GM12892 (cell line): ENCODE measurements at regions not wholly inside any gene's neighbourhood (a gene's known extent, or its start where the extent isn't known, plus 50 kb on each side); places are given as distances from the start of the nearest gene placed in this dataset.
"Not testable (repeated sequence)": the region's sequence is repeated elsewhere in the genome, so short reads cannot be mapped to it uniquely, and the experiment has no call there.

ENCODE experiments used
- DNase-seq: peaks from one replicate; pipeline ENCODE4 v3.0.0; 2011; ENCODE audit not compliant: insufficient read length
- FAIRE-seq: peaks from 2 replicates; lab custom pipeline; 2011; peaks lifted over from hg19 to GRCh38; lab: Jason Lieb, UNC
- POLR2A ChIP-seq: IDR thresholded peaks from 2 replicates; pipeline ENCODE4 v1.6.1; 2011; ENCODE audit warnings: low read depth, low read length, control low read depth
- POLR2AphosphoS5 ChIP-seq: IDR thresholded peaks from 2 replicates; pipeline ENCODE4 v1.6.1; 2011; ENCODE audit warnings: low read depth, low read length, control low read depth
- TAF1 ChIP-seq: IDR thresholded peaks from 2 replicates; pipeline ENCODE4 v1.6.1; 2011; ENCODE audit warnings: low read depth, mild to moderate bottlenecking, control low read depth, low read length, borderline replicate concordance

GRCh38 chrX:46209037-46209436 lies 336.2 kb downstream of the ZNF674 start:
- TF ChIP-seq POLR2A: no peak
- no peak for TF ChIP-seq TAF1
- TF ChIP-seq POLR2AphosphoS5: no peak
- FAIRE-seq: no peak
- DNase-seq: no peak

DNA sequence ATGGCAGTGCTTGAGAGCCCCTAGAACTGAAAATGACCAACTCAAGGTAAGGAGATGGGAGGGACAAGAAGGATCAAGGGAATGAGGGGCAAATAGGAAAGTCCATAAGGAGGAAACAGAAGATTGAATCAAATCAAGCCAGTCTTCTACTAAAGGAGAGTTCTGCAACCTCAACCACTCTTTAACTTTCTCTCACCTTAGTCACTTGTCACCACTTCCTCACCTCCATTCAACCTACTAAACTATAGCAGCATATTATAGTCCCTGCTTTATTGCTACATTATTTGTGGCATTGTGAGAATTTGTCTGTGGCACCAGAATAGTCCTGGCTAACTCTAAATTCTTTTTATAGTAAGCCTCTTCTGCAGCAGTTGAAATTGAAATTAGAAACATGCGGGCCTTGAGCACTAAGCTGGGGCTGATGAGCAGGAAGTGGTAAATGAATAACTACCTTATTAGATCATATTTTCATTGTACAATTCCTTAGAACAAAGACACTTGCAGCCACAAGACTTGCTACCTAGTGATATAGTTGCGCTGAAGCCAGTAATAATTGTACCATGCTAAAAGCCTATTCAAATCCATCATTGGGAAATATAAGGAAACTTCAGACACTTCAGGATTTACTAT lies 336.9 kb downstream of the ZNF674 start:
- no peak for DNase-seq
- no peak for FAIRE-seq
- no peak for TF ChIP-seq POLR2AphosphoS5
- TF ChIP-seq TAF1: no peak
- no peak for TF ChIP-seq POLR2A

DNA sequence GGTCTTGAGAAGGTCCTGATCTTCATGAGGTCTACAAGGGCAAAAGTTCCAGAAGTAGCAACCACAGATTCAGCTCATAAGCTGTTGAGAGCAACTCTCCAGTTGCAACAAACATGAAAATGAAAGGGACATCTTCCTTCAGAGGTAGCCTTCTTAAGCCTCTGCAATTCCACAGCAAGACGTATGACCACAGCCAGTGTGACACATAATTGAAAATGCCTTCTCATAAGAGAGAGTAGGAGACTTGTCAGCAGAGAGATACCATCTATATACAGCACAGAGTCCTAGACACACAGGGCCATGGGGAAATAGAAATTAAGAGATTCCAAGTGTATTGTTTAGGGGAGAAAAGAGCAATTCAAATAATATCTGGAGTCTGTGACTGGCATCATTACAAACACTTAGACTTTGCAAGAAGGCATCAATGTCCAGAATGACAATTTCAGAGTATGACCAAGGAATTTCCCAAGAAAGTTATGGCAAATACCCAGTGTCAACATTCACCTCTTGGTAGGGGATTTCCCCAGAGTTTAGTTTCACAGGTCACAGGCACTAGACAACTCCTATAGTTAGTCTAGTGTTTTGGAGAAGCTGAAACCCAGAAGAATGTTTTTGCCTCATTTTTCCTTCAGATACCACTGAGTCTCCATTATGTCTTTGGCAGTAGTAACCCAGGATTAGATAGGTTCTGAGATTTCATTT lies 340.3 kb downstream of the ZNF674 start:
- DNase-seq: no peak
- FAIRE-seq: no peak
- TF ChIP-seq POLR2A (no peak), POLR2AphosphoS5 (no peak), TAF1 (no peak)

DNA sequence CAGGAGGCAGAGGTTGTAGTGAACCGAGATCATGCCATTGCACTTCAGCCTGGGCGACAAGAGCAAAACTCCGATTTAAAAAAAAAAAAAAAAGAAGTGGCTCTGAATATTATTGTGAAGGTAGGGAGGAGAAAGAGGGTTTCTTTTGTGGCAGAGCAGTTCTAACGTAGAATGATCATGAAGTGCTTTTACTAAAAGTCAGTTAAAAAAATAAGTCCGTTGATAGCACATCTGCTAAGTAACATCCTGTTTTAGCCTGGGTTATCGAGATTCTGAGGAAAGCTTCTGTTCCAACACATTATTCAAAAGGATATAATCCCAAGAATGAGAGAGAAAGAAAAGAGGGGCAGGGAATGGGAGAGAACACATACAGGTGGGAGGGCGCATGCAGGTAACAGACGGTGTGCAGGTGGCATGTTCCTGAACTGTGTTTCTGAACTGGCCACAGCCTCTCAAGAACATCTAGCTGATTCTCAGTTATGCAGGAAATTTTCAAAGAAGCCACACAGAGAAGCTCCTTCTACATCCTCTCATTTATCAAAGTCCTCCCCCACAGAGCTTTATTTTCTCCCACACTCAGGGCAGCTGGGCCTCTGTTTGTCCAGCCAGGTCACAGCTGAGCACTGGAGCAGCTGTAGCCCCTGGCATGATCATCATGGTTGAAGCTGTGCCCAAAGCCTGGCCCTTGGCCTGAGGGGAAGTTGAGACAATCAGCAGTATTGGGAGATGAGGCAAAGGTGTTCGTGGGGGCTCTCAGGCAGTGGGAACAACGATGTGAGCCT lies 342.3 kb downstream of the ZNF674 start:
- no peak for DNase-seq
- no peak for FAIRE-seq
- no peak for TF ChIP-seq TAF1
- TF ChIP-seq POLR2A: no peak
- TF ChIP-seq POLR2AphosphoS5: no peak

- FAIRE-seq: no peak
- DNase-seq: no peak
- TF ChIP-seq TAF1: no peak
- TF ChIP-seq POLR2A: no peak
- TF ChIP-seq POLR2AphosphoS5: no peak
These were observed 344.8 kb downstream of the ZNF674 start for GRCh38 chrX:46200413-46200812.

DNA sequence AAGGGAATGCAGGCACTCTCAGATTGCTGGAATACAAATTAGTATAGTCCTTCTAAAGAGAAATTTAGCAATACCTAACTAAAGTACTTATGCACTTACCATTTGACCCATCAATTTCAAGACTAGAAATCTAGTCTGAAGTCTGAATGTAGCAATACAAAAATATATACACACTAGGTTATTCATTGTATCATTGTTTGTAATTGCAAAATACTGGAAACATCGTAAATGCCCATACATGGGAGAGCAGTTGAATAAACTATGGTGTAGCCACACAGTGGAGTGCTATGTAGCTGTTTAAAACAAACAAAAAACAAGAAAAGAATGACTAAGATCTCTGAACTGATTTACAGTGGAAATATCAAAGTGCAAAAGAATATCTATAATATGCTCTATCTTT lies 346.4 kb downstream of the ZNF674 start:
- FAIRE-seq: no peak
- no peak for TF ChIP-seq POLR2AphosphoS5
- TF ChIP-seq TAF1: no peak
- no peak for TF ChIP-seq POLR2A
- no peak for DNase-seq

DNA sequence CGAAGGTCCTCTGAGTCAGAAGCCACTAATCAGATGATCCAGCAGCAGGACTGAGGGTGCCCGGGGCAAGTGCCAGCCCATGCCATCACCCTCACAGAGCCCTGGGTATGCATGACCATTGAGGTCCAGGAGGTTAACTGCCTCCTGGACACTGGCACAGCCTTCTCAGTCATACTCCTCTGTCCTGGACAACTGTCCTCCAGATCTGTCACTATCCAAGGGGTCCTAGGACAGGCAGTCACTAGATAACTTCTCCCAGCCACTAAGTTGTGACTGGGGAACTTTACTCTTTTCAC lies 358.5 kb downstream of the ZNF674 start:
- FAIRE-seq, DNase-seq: not testable (repeated sequence)

DNA sequence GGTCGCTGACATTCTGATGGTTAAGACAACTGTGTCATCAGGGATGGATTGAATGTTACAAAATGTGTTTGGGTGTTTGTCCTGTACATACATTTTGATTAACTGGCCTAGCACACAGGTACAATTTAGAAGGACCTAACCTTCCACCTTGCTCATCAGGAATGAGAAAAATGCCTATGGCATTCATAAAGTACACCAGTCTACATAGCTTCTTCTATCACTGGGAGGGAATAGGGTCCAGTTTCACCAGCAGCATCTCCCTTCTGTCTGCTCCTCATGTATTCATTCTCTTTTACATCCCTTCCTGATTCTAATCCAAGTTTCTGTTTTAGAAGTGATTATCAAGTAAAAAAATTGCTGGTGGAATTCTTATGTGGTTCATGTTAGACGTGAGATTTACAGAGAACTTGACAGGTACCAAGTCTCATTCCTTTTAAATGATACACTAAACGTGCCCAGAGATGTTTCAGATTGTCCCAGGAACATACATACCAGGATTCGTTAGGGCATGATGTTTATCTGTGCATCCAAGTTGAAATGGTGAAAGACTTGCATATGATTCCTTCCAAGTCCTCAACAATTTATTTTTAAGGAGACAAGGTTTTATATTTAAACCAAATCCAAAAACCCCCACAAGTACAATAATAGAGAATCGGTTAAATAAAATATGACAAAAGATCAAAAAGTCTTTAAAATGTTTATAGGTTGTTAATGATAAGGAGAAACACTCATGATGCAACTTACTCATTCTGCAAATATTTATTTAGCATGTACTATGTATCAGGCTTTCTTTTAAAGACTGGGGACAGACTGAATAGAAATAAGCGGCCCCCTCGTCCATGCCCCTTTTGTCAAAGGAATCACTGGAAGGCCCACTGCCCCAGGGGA lies 359.1 kb downstream of the ZNF674 start:
- DNase-seq (no peak), FAIRE-seq (no peak)
- no peak for TF ChIP-seq TAF1

- FAIRE-seq (no peak), DNase-seq (no peak)
- TF ChIP-seq TAF1 (no peak), POLR2A (no peak), POLR2AphosphoS5 (no peak)
These were observed 360.5 kb downstream of the ZNF674 start for GRCh38 chrX:46184749-46185148.

- DNase-seq: no peak
- no peak for FAIRE-seq
These were observed 364.9 kb downstream of the ZNF674 start for GRCh38 chrX:46180258-46180687.

DNA sequence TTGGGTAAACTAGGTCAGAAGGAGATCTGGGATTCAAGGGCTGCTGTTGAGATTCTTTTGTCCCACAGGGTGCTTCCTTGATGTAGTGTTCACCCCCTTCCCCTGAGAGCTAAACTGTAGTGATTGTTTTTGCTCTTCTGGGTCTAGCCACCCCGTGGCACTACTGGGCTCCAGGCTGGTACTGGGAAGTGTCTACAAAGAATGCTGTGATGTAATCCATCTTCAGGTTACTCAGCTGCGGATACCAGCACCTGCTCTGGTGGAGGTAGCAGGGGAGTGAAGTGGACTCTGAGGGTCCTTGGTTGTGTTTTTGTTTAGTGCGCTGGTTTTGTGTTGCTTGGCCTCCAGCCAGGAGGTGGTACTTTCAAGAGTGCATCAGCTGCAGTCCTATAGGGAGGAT lies 365.5 kb downstream of the ZNF674 start:
- DNase-seq (no peak), FAIRE-seq (no peak)
- TF ChIP-seq POLR2A: no peak
- no peak for TF ChIP-seq TAF1
- no peak for TF ChIP-seq POLR2AphosphoS5

More at GRCh38 chrX:46180258-46180687, 364.9 kb downstream of the ZNF674 start:
- TF ChIP-seq TAF1 (no peak), POLR2A (no peak), POLR2AphosphoS5 (no peak)

GRCh38 chrX:46178763-46179162 lies 366.5 kb downstream of the ZNF674 start:
- no peak for FAIRE-seq

More at GRCh38 chrX:46178763-46179162, 366.5 kb downstream of the ZNF674 start:
- no peak for TF ChIP-seq TAF1
- TF ChIP-seq POLR2AphosphoS5: no peak
- no peak for TF ChIP-seq POLR2A
- DNase-seq: no peak
